ENCODE measurements at regions not wholly inside any gene's neighbourhood (a gene's known extent, or its start where the extent isn't known, plus 50 kb on each side); places are given as distances from the start of the nearest gene placed in this dataset.

DNA sequence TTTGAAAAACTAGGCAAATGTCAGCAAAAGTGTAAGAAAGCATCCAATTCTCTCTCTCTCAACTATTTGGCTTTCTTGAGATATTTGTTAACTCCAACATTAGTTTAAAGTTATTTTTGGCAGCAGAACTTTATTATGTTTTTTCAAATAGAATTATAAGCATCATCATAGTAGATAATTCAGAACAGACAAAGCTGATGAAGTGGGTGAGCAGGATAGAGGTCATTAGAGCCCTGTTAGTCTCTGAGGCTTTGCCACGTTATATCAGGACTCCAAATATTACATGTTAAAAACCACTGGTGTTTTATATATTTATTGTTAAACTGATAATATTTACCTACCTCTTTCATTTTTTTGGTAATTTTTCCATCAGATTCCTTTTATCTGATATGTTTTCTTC lies 903.0 kb downstream of the FSTL5 start:
- H3K4me3 ChIP-seq, result no peak overlapping the region
- WGBS, 4 donors, result 51 to 62% (median 56%) methylated on average over 1 of the region's 1 CpG
- no peak for DNase-seq
- peaks cover 0 to 13% (median 0%) of the 10 kb centered on the region in 3 donors for H3K9me3 ChIP-seq (replicated peaks in 1 of 3)
- no peaks in the 10 kb centered on the region for H3K36me3 ChIP-seq (replicated peaks in 1 of 2)
- no peak for TF ChIP-seq POLR2A (IDR thresholded peaks at IDR 0.05)
- TF ChIP-seq, protein P1, sequence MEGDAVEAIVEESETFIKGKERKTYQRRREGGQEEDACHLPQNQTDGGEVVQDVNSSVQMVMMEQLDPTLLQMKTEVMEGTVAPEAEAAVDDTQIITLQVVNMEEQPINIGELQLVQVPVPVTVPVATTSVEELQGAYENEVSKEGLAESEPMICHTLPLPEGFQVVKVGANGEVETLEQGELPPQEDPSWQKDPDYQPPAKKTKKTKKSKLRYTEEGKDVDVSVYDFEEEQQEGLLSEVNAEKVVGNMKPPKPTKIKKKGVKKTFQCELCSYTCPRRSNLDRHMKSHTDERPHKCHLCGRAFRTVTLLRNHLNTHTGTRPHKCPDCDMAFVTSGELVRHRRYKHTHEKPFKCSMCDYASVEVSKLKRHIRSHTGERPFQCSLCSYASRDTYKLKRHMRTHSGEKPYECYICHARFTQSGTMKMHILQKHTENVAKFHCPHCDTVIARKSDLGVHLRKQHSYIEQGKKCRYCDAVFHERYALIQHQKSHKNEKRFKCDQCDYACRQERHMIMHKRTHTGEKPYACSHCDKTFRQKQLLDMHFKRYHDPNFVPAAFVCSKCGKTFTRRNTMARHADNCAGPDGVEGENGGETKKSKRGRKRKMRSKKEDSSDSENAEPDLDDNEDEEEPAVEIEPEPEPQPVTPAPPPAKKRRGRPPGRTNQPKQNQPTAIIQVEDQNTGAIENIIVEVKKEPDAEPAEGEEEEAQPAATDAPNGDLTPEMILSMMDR (IDR thresholded peaks at IDR 0.05), result no peak
- H3K4me1 ChIP-seq (replicated peaks in 1 of 2), result no peaks in the 10 kb centered on the region
- no peaks in the 10 kb centered on the region for H3K27me3 ChIP-seq
- intact Hi-C loops (cut with DNase I), result no loop called here
- no peak overlapping the region for H3K27ac ChIP-seq

DNA sequence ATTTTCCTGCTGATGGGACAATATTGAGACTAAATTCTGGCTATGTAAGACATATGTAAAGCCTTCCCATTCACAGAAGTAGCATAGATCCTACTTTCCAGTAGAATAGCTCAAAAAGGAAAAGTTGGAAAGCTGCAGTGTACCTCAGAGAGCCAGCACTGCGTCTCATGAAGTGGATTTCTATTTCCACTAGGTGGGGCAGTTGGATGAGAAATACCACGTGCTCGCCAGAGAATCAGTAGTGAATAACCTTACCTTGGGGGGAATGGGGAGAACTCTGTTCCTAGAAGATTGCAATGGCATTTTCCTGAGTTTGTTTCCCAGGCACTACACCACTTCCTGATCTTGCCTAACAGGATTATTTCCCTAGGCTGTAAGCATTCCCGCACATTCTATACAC lies 907.1 kb downstream of the FSTL5 start:
- DNase-seq, result no peak
- intact Hi-C loops (cut with DNase I), result no loop called here
- no peak overlapping the region for H3K27ac ChIP-seq
- peaks cover 0 to 15% (median 0%) of the 10 kb centered on the region in 3 donors for H3K9me3 ChIP-seq (replicated peaks in 1 of 3)
- TF ChIP-seq, protein P1 (IDR thresholded peaks at IDR 0.05), result no peak
- TF ChIP-seq POLR2A (IDR thresholded peaks at IDR 0.05), result no peak
- no peaks in the 10 kb centered on the region for H3K4me1 ChIP-seq (replicated peaks in 1 of 2)
- H3K36me3 ChIP-seq (replicated peaks in 1 of 2), result no peaks in the 10 kb centered on the region
- no peak overlapping the region for H3K4me3 ChIP-seq
- WGBS, 4 donors, result 65 to 89% (median 87%) methylated on average over 4 of the region's 4 CpGs
- no peaks in the 10 kb centered on the region for H3K27me3 ChIP-seq

DNA sequence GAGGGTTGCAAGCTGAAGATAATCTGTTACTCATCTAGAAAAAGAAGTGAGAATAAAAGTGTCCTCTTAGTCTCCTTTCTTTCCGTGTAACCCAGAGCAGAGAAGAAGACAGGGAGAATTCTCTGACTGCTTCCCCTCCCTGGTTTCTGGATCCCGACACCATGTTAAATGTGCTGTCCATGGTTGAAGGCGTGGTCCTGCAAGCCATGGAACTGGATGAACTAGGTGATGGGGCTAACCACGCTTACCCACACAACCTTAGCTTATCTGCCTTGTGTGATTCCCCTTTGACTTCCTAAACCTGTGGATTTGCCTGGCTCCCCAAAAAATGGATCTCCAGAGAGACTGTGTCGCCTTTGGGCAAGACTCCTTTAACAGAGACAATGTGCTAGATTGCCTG lies 907.6 kb downstream of the FSTL5 start:
- intact Hi-C loops (cut with DNase I), result no loop called here
- WGBS, 4 donors, result 82 to 85% (median 84%) methylated on average over 5 of the region's 5 CpGs
- no peak for TF ChIP-seq POLR2A (IDR thresholded peaks at IDR 0.05)
- TF ChIP-seq, protein P1 (IDR thresholded peaks at IDR 0.05), result no peak

DNA sequence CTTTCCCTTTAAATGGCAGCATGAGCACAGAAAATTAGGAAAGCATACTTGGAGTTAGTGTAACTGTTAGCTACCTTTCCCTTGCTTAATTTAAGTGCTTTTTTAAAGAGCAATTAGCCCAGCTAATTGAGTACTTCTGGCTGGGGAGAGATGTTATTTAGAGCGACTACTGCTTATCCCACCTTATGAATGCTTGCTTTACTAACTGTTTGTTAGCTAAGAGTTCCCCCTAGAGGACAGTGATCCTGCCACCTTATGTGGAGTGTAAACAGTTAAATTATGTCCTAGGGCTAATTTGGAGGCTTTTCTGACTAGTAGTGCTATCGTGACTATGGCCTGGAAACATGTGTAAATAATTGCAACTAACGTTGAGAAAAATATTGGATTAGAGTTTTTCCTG lies 909.4 kb downstream of the FSTL5 start:
- H3K27ac ChIP-seq, result no peak overlapping the region
- no peaks in the 10 kb centered on the region for H3K27me3 ChIP-seq
- H3K9me3 ChIP-seq (replicated peaks in 1 of 3), result peaks cover 0 to 15% (median 0%) of the 10 kb centered on the region in 3 donors
- H3K36me3 ChIP-seq (replicated peaks in 1 of 2), result no peaks in the 10 kb centered on the region
- 57 to 84% (median 70%) methylated on average over 3 of the region's 3 CpGs for WGBS, 4 donors
- intact Hi-C loops (cut with DNase I), result no loop called here
- H3K4me3 ChIP-seq, result no peak overlapping the region
- no peak for DNase-seq
- TF ChIP-seq, protein P1 (IDR thresholded peaks at IDR 0.05), result no peak
- TF ChIP-seq POLR2A (IDR thresholded peaks at IDR 0.05), result no peak
- no peaks in the 10 kb centered on the region for H3K4me1 ChIP-seq (replicated peaks in 1 of 2)

More for the DNA sequence above, 907.6 kb downstream of the FSTL5 start:
- Histone ChIP-seq H3K9me3 (replicated peaks in 1 of 3) (peaks cover 0 to 15% (median 0%) of the 10 kb centered on the region in 3 donors), H3K27me3 (no peaks in the 10 kb centered on the region), H3K4me3 (no peak overlapping the region), H3K4me1 (replicated peaks in 1 of 2) (no peaks in the 10 kb centered on the region), H3K27ac (no peak overlapping the region), H3K36me3 (replicated peaks in 1 of 2) (no peaks in the 10 kb centered on the region)
- DNase-seq, result no peak
